Panc1 (cell line): ENCODE measurements at regions not wholly inside any gene's neighbourhood (a gene's known extent, or its start where the extent isn't known, plus 50 kb on each side); places are given as distances from the start of the nearest gene placed in this dataset.

Experiments
- CTCF ChIP-seq: fragments of 450-650 bp; IDR thresholded peaks from 2 replicates; pipeline ENCODE4 v1.5.1; 2017; ENCODE audit warnings: mild to moderate bottlenecking
- POLR2AphosphoS5 ChIP-seq: IDR thresholded peaks from 2 replicates; pipeline ENCODE4 v1.6.1; 2012; ENCODE audit warnings: mild to moderate bottlenecking, low read depth, low read length, moderate library complexity

GRCh38 chr13:44112700-44113329, 233.1 kb downstream of the LACC1 start:
- TF ChIP-seq POLR2AphosphoS5 (no peak), CTCF (no peak)
